IMR-90 (cell line): ENCODE measurements at regions not wholly inside any gene's neighbourhood (a gene's known extent, or its start where the extent isn't known, plus 50 kb on each side); places are given as distances from the start of the nearest gene placed in this dataset.

Experiments
- ATAC-seq: fragments of 200-7000 bp; cut with Tn5 transposase; 2 replicates; pipeline ENCODE4 v1.9.1; 2020; ENCODE audit warnings: low read depth, mild to moderate bottlenecking, moderate library complexity
- BruUV-seq: library from RNA; stranded (reverse); fragments of 400-500 nt; replicated peaks from 2 replicates; lab custom pipeline; 2021; lab: Mats Ljungman, UMichigan
- CTCF ChIA-PET: fragments of 300-600 bp; formaldehyde crosslinking; extraction: SDS; loops from one replicate; lab custom pipeline; 2021; ENCODE audit warnings: antibody characterized with exemption; lab: Yijun Ruan, JAX
- POLR2A ChIA-PET: fragments of 300-600 bp; sonication (Branson Sonifier 250); formaldehyde crosslinking; loops from one replicate; lab custom pipeline; 2022; ENCODE audit warnings: antibody characterized with exemption; ENCODE audit not compliant: unreplicated experiment; lab: Charles Lee
- DNase-seq: peaks from one replicate; pipeline ENCODE4 v3.0.0; 2013
- H2AFZ ChIP-seq: replicated peaks from 2 replicates; pipeline ENCODE3; 2013; ENCODE audit warnings: low read length, mild to moderate bottlenecking; ENCODE audit not compliant: poor library complexity
- H2AK5ac ChIP-seq: 2 replicates; pipeline ENCODE4 v1.6.1; 2013; ENCODE audit warnings: low read depth, low read length, inconsistent platforms
- H2AK9ac ChIP-seq: replicated peaks from 2 replicates; pipeline ENCODE3; 2013; ENCODE audit warnings: mild to moderate bottlenecking, low read depth, low read length, moderate library complexity; ENCODE audit not compliant: poor library complexity
- H2BK120ac ChIP-seq: 2 replicates; pipeline ENCODE4 v1.6.1; 2013; ENCODE audit warnings: low read depth, low read length, inconsistent platforms
- H2BK15ac ChIP-seq: 3 replicates; pipeline ENCODE4 v1.6.1; 2013; ENCODE audit warnings: low read depth, low read length, inconsistent platforms
- H2BK20ac ChIP-seq: 2 replicates; pipeline ENCODE4 v1.6.1; 2013; ENCODE audit warnings: low read depth, mild to moderate bottlenecking, inconsistent platforms, low read length, moderate library complexity
- H2BK5ac ChIP-seq: 2 replicates; pipeline ENCODE4 v1.6.1; 2013; ENCODE audit warnings: mild to moderate bottlenecking, low read depth, low read length, inconsistent platforms; ENCODE audit not compliant: poor library complexity, severe bottlenecking
- H3K14ac ChIP-seq: replicated peaks from 2 replicates; pipeline ENCODE4 v1.6.1; 2013; ENCODE audit warnings: low read depth, low read length, inconsistent platforms
- H3K18ac ChIP-seq: 2 replicates; pipeline ENCODE4 v1.6.1; 2013; ENCODE audit warnings: low read depth, low read length, control low read depth
- H3K23ac ChIP-seq: 2 replicates; pipeline ENCODE4 v1.6.1; 2013; ENCODE audit warnings: low read depth, low read length, inconsistent platforms
- H3K27ac ChIP-seq: 2 replicates; pipeline ENCODE4 v1.5.1; 2013; ENCODE audit warnings: mild to moderate bottlenecking, control low read depth, low read length; ENCODE audit not compliant: insufficient read depth
- H3K27me3 ChIP-seq: 2 replicates; pipeline ENCODE4 v1.6.1; 2013; ENCODE audit warnings: low read length; ENCODE audit not compliant: control insufficient read depth, insufficient read depth
- H3K36me3 ChIP-seq: 2 replicates; pipeline ENCODE4 v1.6.1; 2013; ENCODE audit warnings: low read length, mixed read lengths; ENCODE audit not compliant: control insufficient read depth, insufficient read depth
- H3K4ac ChIP-seq: 2 replicates; pipeline ENCODE4 v1.6.1; 2013; ENCODE audit warnings: low read depth, low read length, inconsistent platforms
- H3K4me1 ChIP-seq: 2 replicates; pipeline ENCODE4 v1.6.1; 2013; ENCODE audit warnings: low read length, mixed read lengths; ENCODE audit not compliant: control insufficient read depth, insufficient read depth
- H3K4me2 ChIP-seq: 2 replicates; pipeline ENCODE4 v1.6.1; 2013; ENCODE audit warnings: low read depth, mild to moderate bottlenecking, control low read depth, low read length, moderate library complexity
- H3K4me3 ChIP-seq: 2 replicates; pipeline ENCODE4 v1.5.1; 2013; ENCODE audit warnings: low read depth, mild to moderate bottlenecking, control low read depth, low read length, moderate library complexity; ENCODE audit not compliant: insufficient read depth
- H3K56ac ChIP-seq: 2 replicates; pipeline ENCODE4 v1.6.1; 2013; ENCODE audit warnings: low read length, inconsistent platforms; ENCODE audit not compliant: insufficient read depth; ENCODE audit errors: extremely low read depth
- H3K79me1 ChIP-seq, 2 experiments: 2 replicates each; pipeline ENCODE4 v1.6.1; 2013; ENCODE audit warnings: low read length in 2 of 2, inconsistent platforms in 1 of 2, low read depth in 1 of 2
- H3K9ac ChIP-seq: 2 replicates; pipeline ENCODE4 v1.6.1; 2013; ENCODE audit warnings: low read depth, low read length, control low read depth
- H3K9me1 ChIP-seq: 2 replicates; pipeline ENCODE4 v1.6.1; 2013; ENCODE audit warnings: low read length, inconsistent platforms; ENCODE audit not compliant: insufficient read depth
- H3K9me3 ChIP-seq: 2 replicates; pipeline ENCODE4 v1.6.1; 2013; ENCODE audit warnings: low read length; ENCODE audit not compliant: control insufficient read depth, insufficient read depth
- H4K20me1 ChIP-seq: 2 replicates; pipeline ENCODE4 v1.6.1; 2013; ENCODE audit warnings: low read length, inconsistent platforms; ENCODE audit not compliant: insufficient read depth
- H4K5ac ChIP-seq: 2 replicates; pipeline ENCODE4 v1.6.1; 2013; ENCODE audit warnings: mild to moderate bottlenecking, low read depth, low read length, control low read depth
- H4K8ac ChIP-seq, 2 experiments: 2 replicates each; pipeline ENCODE4 v1.6.1; 2013; ENCODE audit warnings: low read depth in 2 of 2, low read length in 2 of 2, control low read depth in 1 of 2, inconsistent platforms in 1 of 2
- H4K91ac ChIP-seq: 2 replicates; pipeline ENCODE4 v1.6.1; 2013; ENCODE audit warnings: low read depth, low read length, inconsistent platforms; ENCODE audit not compliant: insufficient read depth
- CHD1 ChIP-seq: IDR thresholded peaks from 2 replicates; pipeline ENCODE4 v1.6.1; 2012; ENCODE audit warnings: low read depth, low read length, improper control_type of control experiment
- FOS ChIP-seq: fragments of 150-350 bp; IDR thresholded peaks from 2 replicates; pipeline ENCODE4 v1.6.1; 2016; ENCODE audit warnings: low read depth, low read length
- MAZ ChIP-seq: IDR thresholded peaks from 2 replicates; pipeline ENCODE4 v1.6.1; 2012; ENCODE audit warnings: low read depth, mild to moderate bottlenecking, low read length, improper control_type of control experiment, moderate library complexity, borderline replicate concordance
- MXI1 ChIP-seq: IDR thresholded peaks from 2 replicates; pipeline ENCODE4 v1.6.1; 2012; ENCODE audit warnings: low read depth, mild to moderate bottlenecking, low read length, moderate library complexity, borderline replicate concordance
- NFE2L2 ChIP-seq: fragments of 150-350 bp; IDR thresholded peaks from 2 replicates; pipeline ENCODE4 v1.6.1; 2016; ENCODE audit warnings: low read depth, mild to moderate bottlenecking, low read length
- POLR2A ChIP-seq: IDR thresholded peaks from 2 replicates; pipeline ENCODE4 v1.6.1; 2012; ENCODE audit warnings: mild to moderate bottlenecking, low read depth, low read length
- RFX5 ChIP-seq: IDR thresholded peaks from 2 replicates; pipeline ENCODE4 v1.8.0; 2012; ENCODE audit warnings: low read depth, mild to moderate bottlenecking, low read length, moderate library complexity
- WGBS, 2 experiments: methylation state at CpG; one replicate each; pipeline versions ENCODE4 v1.1.5 to v1.1.7; 2013; ENCODE audit warnings: missing lambda C conversion rate in 2 of 2; ENCODE audit not compliant: insufficient read length in 1 of 2; ENCODE audit errors: extremely low coverage in 2 of 2; 5-methylcytosine and 5-hydroxymethylcytosine counted together
- dilution Hi-C: fragments of 300-500 bp; cut with HindIII; formaldehyde crosslinking; loops from one replicate; pipeline ENCODE4 v1.14.3; 2018; ENCODE audit warnings: low sequenced_read_pairs; ENCODE audit not compliant: unreplicated experiment
- in situ Hi-C: fragments of 300-500 bp; cut with MboI; formaldehyde crosslinking; loops from 3 replicates; pipeline ENCODE4 v1.14.3; 2019; ENCODE audit warnings: low sequenced_read_pairs, inconsistent platforms, mixed read lengths
- intact Hi-C: fragments of 100-400 bp; cut with micrococcal nuclease; formaldehyde crosslinking; loops from 2 replicates; pipeline ENCODE4 v1.10.0; 2022
- TF ChIP-seq, protein P1 (sequence below): conservative IDR thresholded peaks from 2 replicates; pipeline ENCODE4 v1.5.1; 2012; ENCODE audit warnings: mild to moderate bottlenecking, low read depth, low read length, improper control_type of control experiment

- no peak overlapping the region for H3K18ac ChIP-seq
- H3K36me3 ChIP-seq = no peaks in the 10 kb centered on the region
Observed at GRCh38 chr5:1730487-1730847, 69.2 kb downstream of the MRPL36 start.

More at GRCh38 chr5:1730487-1730847, 69.2 kb downstream of the MRPL36 start:
- Histone ChIP-seq H3K4me1 (no peaks in the 10 kb centered on the region), H2AK9ac (no peak overlapping the region), H4K20me1 (no peaks in the 10 kb centered on the region), H3K4me2 (no peak overlapping the region), H4K91ac (no peak overlapping the region), H3K9me1 (no peaks in the 10 kb centered on the region), H3K56ac (no peak overlapping the region), H3K9me3 (no peaks in the 10 kb centered on the region), H4K5ac (no peak overlapping the region), H3K4me3 (no peak overlapping the region), H4K8ac (no peak overlapping the region), H3K79me1 (no peaks in the 10 kb centered on the region), H3K27me3 (peaks cover 3% of the 10 kb centered on the region; the same call in 1 of the 2 replicates), H2BK5ac (no peak overlapping the region), H2AFZ (no peak overlapping the region), H2BK120ac (no peak overlapping the region), H3K9ac (no peak overlapping the region), H2BK15ac (no peak overlapping the region), H3K4ac (no peak overlapping the region), H3K23ac (no peak overlapping the region), H2BK20ac (no peak overlapping the region), H2AK5ac (no peak overlapping the region), H3K27ac (no peak overlapping the region), H3K14ac (no peak overlapping the region)
- no CpG with 5 or more reads among the region's 7 CpGs for WGBS, 2 experiments
- POLR2A ChIA-PET = no interaction called here
- BruUV-seq = no TSS peak
- DNase-seq (no peak), ATAC-seq (no peak)
- TF ChIP-seq, protein P1, sequence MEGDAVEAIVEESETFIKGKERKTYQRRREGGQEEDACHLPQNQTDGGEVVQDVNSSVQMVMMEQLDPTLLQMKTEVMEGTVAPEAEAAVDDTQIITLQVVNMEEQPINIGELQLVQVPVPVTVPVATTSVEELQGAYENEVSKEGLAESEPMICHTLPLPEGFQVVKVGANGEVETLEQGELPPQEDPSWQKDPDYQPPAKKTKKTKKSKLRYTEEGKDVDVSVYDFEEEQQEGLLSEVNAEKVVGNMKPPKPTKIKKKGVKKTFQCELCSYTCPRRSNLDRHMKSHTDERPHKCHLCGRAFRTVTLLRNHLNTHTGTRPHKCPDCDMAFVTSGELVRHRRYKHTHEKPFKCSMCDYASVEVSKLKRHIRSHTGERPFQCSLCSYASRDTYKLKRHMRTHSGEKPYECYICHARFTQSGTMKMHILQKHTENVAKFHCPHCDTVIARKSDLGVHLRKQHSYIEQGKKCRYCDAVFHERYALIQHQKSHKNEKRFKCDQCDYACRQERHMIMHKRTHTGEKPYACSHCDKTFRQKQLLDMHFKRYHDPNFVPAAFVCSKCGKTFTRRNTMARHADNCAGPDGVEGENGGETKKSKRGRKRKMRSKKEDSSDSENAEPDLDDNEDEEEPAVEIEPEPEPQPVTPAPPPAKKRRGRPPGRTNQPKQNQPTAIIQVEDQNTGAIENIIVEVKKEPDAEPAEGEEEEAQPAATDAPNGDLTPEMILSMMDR = no peak
- no peak for TF ChIP-seq MAZ
- no peak for TF ChIP-seq MXI1
- TF ChIP-seq NFE2L2 = no peak
- TF ChIP-seq POLR2A = no peak
- TF ChIP-seq FOS = no peak
- no peak for TF ChIP-seq CHD1
- TF ChIP-seq RFX5 = no peak
- in situ Hi-C loops (no loop called here), dilution Hi-C loops (no loop called here), intact Hi-C loops (no loop called here)
- CTCF ChIA-PET = no interaction called here
